HCT116 (cell line): ENCODE measurements at regions not wholly inside any gene's neighbourhood (a gene's known extent, or its start where the extent isn't known, plus 50 kb on each side); places are given as distances from the start of the nearest gene placed in this dataset.

Experiments
- ATAC-seq: fragments of 200-7000 bp; cut with Tn5 transposase; 2 replicates; pipeline ENCODE4 v1.9.1; 2020; ENCODE audit warnings: mild to moderate bottlenecking, moderate library complexity
- BruUV-seq: library from RNA; stranded (reverse); fragments of 400-500 nt; replicated peaks from 2 replicates; lab custom pipeline; 2021; lab: Mats Ljungman, UMichigan
- CTCF ChIA-PET: fragments of 300-600 bp; sonication (Branson Sonifier 250); formaldehyde crosslinking; loops from one replicate; lab custom pipeline; 2021; ENCODE audit warnings: antibody characterized with exemption; lab: Charles Lee
- POLR2A ChIA-PET: fragments of 300-600, 350-600 bp; sonication (Branson Sonifier 250); formaldehyde crosslinking; loops from one replicate; lab custom pipeline; 2021; ENCODE audit warnings: antibody characterized with exemption; lab: Charles Lee
- RAD21 ChIA-PET, 2 experiments: fragments of 300-600 bp; sonication (Branson Sonifier 250); formaldehyde crosslinking; loops; one replicate each; lab custom pipeline; 2023; ENCODE audit warnings: low total read pairs in 2 of 2; ENCODE audit not compliant: uncharacterized antibody in 2 of 2, unreplicated experiment in 2 of 2, low non-redundant PET in 1 of 2; lab: Charles Lee
- DNase-seq: peaks from one replicate; pipeline ENCODE4 v3.0.0-alpha.2; 2010; ENCODE audit warnings: low read depth, low spot score
- H2AFZ ChIP-seq: fragments of 200-600 bp; shearing (Covaris generic), sonication (generic); 2 replicates; pipeline ENCODE4 v1.6.1; 2017; ENCODE audit warnings: low read depth, mixed run types, mixed read lengths, antibody characterized with exemption, low read length; ENCODE audit not compliant: poor library complexity, severe bottlenecking
- H3K27ac ChIP-seq: 2 replicates; pipeline ENCODE4 v1.5.1; 2012; ENCODE audit warnings: low read depth, low read length
- H3K27me3 ChIP-seq: fragments of 200-600 bp; sonication (generic); 2 replicates; pipeline ENCODE4 v1.6.1; 2016; ENCODE audit warnings: mixed run types, low read length, mixed read lengths; ENCODE audit not compliant: insufficient read depth
- H3K36me3 ChIP-seq, 2 experiments: fragments of 200-500 bp in 1 of 2; fragments of 200-600 bp in 1 of 2; sonication (Bioruptor generic) in 1 of 2; sonication (generic) in 1 of 2; 2 replicates each; pipeline versions ENCODE4 v1.5.1 to v1.6.1; 2014 to 2016; ENCODE audit warnings: low read length in 2 of 2, inconsistent platforms in 1 of 2, mixed read lengths in 1 of 2, mixed run types in 1 of 2; ENCODE audit not compliant: insufficient read depth in 2 of 2, control insufficient read depth in 1 of 2
- H3K4me1 ChIP-seq, 2 experiments: fragments of 200-600 bp in 1 of 2; sonication (generic) in 1 of 2; 2 replicates each; pipeline versions ENCODE4 v1.5.1 to v1.6.1; 2012 to 2017; ENCODE audit warnings: low read length in 2 of 2, inconsistent platforms in 1 of 2, mild to moderate bottlenecking in 1 of 2, mixed read lengths in 1 of 2, mixed run types in 1 of 2, moderate library complexity in 1 of 2; ENCODE audit not compliant: insufficient read depth in 2 of 2, control insufficient read depth in 1 of 2
- H3K4me2 ChIP-seq: fragments of 200-600 bp; sonication (generic); 2 replicates; pipeline ENCODE4 v1.6.1; 2017; ENCODE audit warnings: mixed run types, low read length, mixed read lengths
- H3K4me3 ChIP-seq, 2 experiments: fragments of 200-600 bp in 1 of 2; sonication (generic) in 1 of 2; replicated peaks in 1 of 2; 2 replicates each; pipeline ENCODE4 v1.5.1; 2011 to 2016; ENCODE audit warnings: low read length in 2 of 2, control low read depth in 1 of 2, low read depth in 1 of 2, mild to moderate bottlenecking in 1 of 2, mixed read lengths in 1 of 2, mixed run types in 1 of 2
- H3K79me2 ChIP-seq: fragments of 200-600 bp; sonication (generic); 2 replicates; pipeline ENCODE4 v1.6.1; 2017; ENCODE audit warnings: mild to moderate bottlenecking, mixed run types, low read length, moderate library complexity, mixed read lengths; ENCODE audit not compliant: insufficient read depth
- H3K9ac ChIP-seq: fragments of 200-600 bp; sonication (generic); 2 replicates; pipeline ENCODE4 v1.6.1; 2016; ENCODE audit warnings: low read length, mixed read lengths
- H3K9me2 ChIP-seq: fragments of 200-600 bp; sonication (generic), shearing (Covaris generic); 2 replicates; pipeline ENCODE4 v1.6.1; 2017; ENCODE audit warnings: mixed run types, mild to moderate bottlenecking, moderate library complexity; ENCODE audit not compliant: insufficient read depth
- H3K9me3 ChIP-seq, 2 experiments: fragments of 200-500 bp in 1 of 2; fragments of 200-600 bp in 1 of 2; sonication (Bioruptor generic) in 1 of 2; sonication (generic) in 1 of 2; 2 replicates each; pipeline ENCODE4 v1.6.1; 2014 to 2017; ENCODE audit warnings: low read length in 2 of 2, mixed read lengths in 2 of 2, inconsistent platforms in 1 of 2, low read depth in 1 of 2, mild to moderate bottlenecking in 1 of 2, mixed run types in 1 of 2, moderate library complexity in 1 of 2; ENCODE audit not compliant: control insufficient read depth in 1 of 2, insufficient read depth in 1 of 2
- H4K20me1 ChIP-seq: fragments of 200-600 bp; sonication (generic), shearing (Covaris generic); 2 replicates; pipeline ENCODE4 v1.6.1; 2017; ENCODE audit warnings: mixed run types, mild to moderate bottlenecking, moderate library complexity; ENCODE audit not compliant: insufficient read depth
- CEBPB ChIP-seq: IDR thresholded peaks from 2 replicates; pipeline ENCODE4 v1.6.1; 2012; ENCODE audit warnings: low read depth
- ELF1 ChIP-seq: IDR thresholded peaks from 2 replicates; pipeline ENCODE4 v1.6.1; 2012; ENCODE audit warnings: low read depth, borderline replicate concordance
- POLR2A ChIP-seq: IDR thresholded peaks from 2 replicates; pipeline ENCODE4 v1.7.0; 2011; ENCODE audit warnings: borderline replicate concordance; ENCODE audit not compliant: insufficient read depth, insufficient read length; ENCODE audit errors: extremely low read depth
- POLR2AphosphoS5 ChIP-seq: IDR thresholded peaks from 2 replicates; pipeline ENCODE4 v1.6.1; 2011; ENCODE audit warnings: mild to moderate bottlenecking, low read depth, low read length, moderate library complexity
- RAD21 ChIP-seq: IDR thresholded peaks from 2 replicates; pipeline ENCODE4 v1.6.1; 2012; ENCODE audit warnings: low read depth, mild to moderate bottlenecking
- SIN3A ChIP-seq: IDR thresholded peaks from 2 replicates; pipeline ENCODE4 v1.6.1; 2012; ENCODE audit warnings: low read depth
- SP1 ChIP-seq: IDR thresholded peaks from 2 replicates; pipeline ENCODE4 v1.6.1; 2012; ENCODE audit warnings: low read depth
- SRF ChIP-seq: IDR thresholded peaks from 2 replicates; pipeline ENCODE4 v1.6.1; 2012; ENCODE audit warnings: low read depth
- TCF7L2 ChIP-seq: IDR thresholded peaks from 2 replicates; pipeline ENCODE4 v1.7.0; 2011; ENCODE audit warnings: borderline replicate concordance, inconsistent platforms; ENCODE audit not compliant: insufficient read depth, insufficient read length; ENCODE audit errors: extremely low read depth
- YY1 ChIP-seq: IDR thresholded peaks from 2 replicates; pipeline ENCODE4 v1.6.1; 2011; ENCODE audit warnings: low read length, low read depth, moderate library complexity, mild to moderate bottlenecking; ENCODE audit not compliant: insufficient replicate concordance; ENCODE audit errors: extremely low read depth
- intact Hi-C: fragments of 100-400 bp; cut with micrococcal nuclease; formaldehyde crosslinking; loops from 2 replicates; pipeline ENCODE4 v1.10.0; 2022
- TF ChIP-seq, protein P1 (sequence below): IDR thresholded peaks from 2 replicates; pipeline ENCODE4 v1.6.1; 2012; ENCODE audit warnings: low read depth
- TF ChIP-seq, protein P2 (sequence below): IDR thresholded peaks from 2 replicates; pipeline ENCODE4 v1.6.1; 2011; ENCODE audit warnings: mild to moderate bottlenecking, low read length, moderate library complexity; ENCODE audit not compliant: insufficient replicate concordance; ENCODE audit errors: extremely low read depth

DNA sequence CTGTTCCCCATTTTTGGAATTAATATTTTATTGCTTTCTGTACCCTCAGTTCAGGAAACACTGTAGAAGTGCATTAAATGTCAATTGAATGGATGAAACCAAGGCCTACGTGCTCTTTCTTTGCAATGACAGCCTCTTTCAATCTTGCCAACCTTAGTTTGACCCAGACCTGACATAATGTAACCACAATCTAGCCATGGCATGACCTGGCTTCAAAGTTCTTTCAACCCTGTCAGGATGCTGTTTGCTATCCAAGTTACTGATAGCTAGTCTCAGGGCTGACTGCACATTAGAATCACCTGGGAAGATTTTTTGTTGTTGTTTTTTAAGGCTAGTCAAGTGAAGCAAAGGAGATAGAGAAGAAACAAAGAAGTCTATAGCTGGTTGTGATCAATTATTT, 190.9 kb upstream of the PKDCC start:
- CTCF ChIA-PET: interaction anchor here (1.1 kb wide), 1 partner anchor 13 kb away, joined by 4 read pairs; no protein-coding TSS in a partner anchor

More for the DNA sequence above, 190.9 kb upstream of the PKDCC start:
- no peak for TF ChIP-seq POLR2A
- TF ChIP-seq SIN3A: no peak
- no peak for TF ChIP-seq SRF
- no peak for TF ChIP-seq RAD21
- TF ChIP-seq, protein P1, sequence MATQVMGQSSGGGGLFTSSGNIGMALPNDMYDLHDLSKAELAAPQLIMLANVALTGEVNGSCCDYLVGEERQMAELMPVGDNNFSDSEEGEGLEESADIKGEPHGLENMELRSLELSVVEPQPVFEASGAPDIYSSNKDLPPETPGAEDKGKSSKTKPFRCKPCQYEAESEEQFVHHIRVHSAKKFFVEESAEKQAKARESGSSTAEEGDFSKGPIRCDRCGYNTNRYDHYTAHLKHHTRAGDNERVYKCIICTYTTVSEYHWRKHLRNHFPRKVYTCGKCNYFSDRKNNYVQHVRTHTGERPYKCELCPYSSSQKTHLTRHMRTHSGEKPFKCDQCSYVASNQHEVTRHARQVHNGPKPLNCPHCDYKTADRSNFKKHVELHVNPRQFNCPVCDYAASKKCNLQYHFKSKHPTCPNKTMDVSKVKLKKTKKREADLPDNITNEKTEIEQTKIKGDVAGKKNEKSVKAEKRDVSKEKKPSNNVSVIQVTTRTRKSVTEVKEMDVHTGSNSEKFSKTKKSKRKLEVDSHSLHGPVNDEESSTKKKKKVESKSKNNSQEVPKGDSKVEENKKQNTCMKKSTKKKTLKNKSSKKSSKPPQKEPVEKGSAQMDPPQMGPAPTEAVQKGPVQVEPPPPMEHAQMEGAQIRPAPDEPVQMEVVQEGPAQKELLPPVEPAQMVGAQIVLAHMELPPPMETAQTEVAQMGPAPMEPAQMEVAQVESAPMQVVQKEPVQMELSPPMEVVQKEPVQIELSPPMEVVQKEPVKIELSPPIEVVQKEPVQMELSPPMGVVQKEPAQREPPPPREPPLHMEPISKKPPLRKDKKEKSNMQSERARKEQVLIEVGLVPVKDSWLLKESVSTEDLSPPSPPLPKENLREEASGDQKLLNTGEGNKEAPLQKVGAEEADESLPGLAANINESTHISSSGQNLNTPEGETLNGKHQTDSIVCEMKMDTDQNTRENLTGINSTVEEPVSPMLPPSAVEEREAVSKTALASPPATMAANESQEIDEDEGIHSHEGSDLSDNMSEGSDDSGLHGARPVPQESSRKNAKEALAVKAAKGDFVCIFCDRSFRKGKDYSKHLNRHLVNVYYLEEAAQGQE: no peak
- TF ChIP-seq ELF1: no peak
- no peak for TF ChIP-seq CEBPB
- TF ChIP-seq, protein P2, sequence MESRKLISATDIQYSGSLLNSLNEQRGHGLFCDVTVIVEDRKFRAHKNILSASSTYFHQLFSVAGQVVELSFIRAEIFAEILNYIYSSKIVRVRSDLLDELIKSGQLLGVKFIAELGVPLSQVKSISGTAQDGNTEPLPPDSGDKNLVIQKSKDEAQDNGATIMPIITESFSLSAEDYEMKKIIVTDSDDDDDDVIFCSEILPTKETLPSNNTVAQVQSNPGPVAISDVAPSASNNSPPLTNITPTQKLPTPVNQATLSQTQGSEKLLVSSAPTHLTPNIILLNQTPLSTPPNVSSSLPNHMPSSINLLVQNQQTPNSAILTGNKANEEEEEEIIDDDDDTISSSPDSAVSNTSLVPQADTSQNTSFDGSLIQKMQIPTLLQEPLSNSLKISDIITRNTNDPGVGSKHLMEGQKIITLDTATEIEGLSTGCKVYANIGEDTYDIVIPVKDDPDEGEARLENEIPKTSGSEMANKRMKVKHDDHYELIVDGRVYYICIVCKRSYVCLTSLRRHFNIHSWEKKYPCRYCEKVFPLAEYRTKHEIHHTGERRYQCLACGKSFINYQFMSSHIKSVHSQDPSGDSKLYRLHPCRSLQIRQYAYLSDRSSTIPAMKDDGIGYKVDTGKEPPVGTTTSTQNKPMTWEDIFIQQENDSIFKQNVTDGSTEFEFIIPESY: no peak
- TF ChIP-seq SP1: no peak
- no peak for TF ChIP-seq POLR2AphosphoS5
- no peak for TF ChIP-seq TCF7L2
- no peak for TF ChIP-seq YY1
- ChIA-PET POLR2A (no interaction called here), RAD21 (no interaction called here)
- Histone ChIP-seq H3K9me3 (no peaks in the 10 kb centered on the region), H3K4me3 (no peak overlapping the region), H3K4me1 (peaks cover 2 to 16% of the 10 kb centered on the region in 2 experiments; a peak in 3 of 4 replicates), H3K9me2 (no peaks in the 10 kb centered on the region), H4K20me1 (no peaks in the 10 kb centered on the region), H2AFZ (no peak overlapping the region), H3K27me3 (no peaks in the 10 kb centered on the region), H3K79me2 (no peaks in the 10 kb centered on the region), H3K27ac (no peak overlapping the region), H3K9ac (no peak overlapping the region), H3K4me2 (no peak overlapping the region), H3K36me3 (no peaks in the 10 kb centered on the region)
- BruUV-seq: no TSS peak
- DNase-seq: no peak
- intact Hi-C loops: no loop called here
- no peak for ATAC-seq
